NOMO-1 treated with DMSO at 0.1 percent for 48 hours (cell line): ENCODE measurements at regions not wholly inside any gene's neighbourhood (a gene's known extent, or its start where the extent isn't known, plus 50 kb on each side); places are given as distances from the start of the nearest gene placed in this dataset.

ENCODE experiments used
- DNase-seq: peaks from one replicate; lab custom pipeline; 2025; ENCODE audit not compliant: unreplicated experiment; lab: John Stamatoyannopoulos, UW

- DNase-seq: no peak
Observed at GRCh38 chr5:5066276-5067186, 73.6 kb upstream of the ADAMTS16 start.

- DNase-seq: no peak
Observed at GRCh38 chr5:5069851-5070250, 70.3 kb upstream of the ADAMTS16 start.

GRCh38 chr5:5071554-5071953 is 68.6 kb upstream of the ADAMTS16 start:
- DNase-seq: no peak

GRCh38 chr5:5077236-5077635 is 62.9 kb upstream of the ADAMTS16 start:
- DNase-seq: no peak

GRCh38 chr5:5078009-5078897 is 61.9 kb upstream of the ADAMTS16 start:
- DNase-seq: no peak

- no peak for DNase-seq
Observed at GRCh38 chr5:5079876-5080275, 60.3 kb upstream of the ADAMTS16 start.

GRCh38 chr5:5080790-5081189 is 59.3 kb upstream of the ADAMTS16 start:
- DNase-seq: no peak

GRCh38 chr5:5085381-5085780 is 54.7 kb upstream of the ADAMTS16 start:
- no peak for DNase-seq

- DNase-seq: no peak
Observed at GRCh38 chr5:5089895-5090649, 50.1 kb upstream of the ADAMTS16 start.
